Neural progenitor cell (in vitro differentiated cells): ENCODE measurements at regions not wholly inside any gene's neighbourhood (a gene's known extent, or its start where the extent isn't known, plus 50 kb on each side); places are given as distances from the start of the nearest gene placed in this dataset.

Experiments
- DNase-seq: peaks from one replicate; pipeline ENCODE4 v3.0.0-alpha.2; 2016; ENCODE audit warnings: low spot score
- H2AFZ ChIP-seq: fragments of 200-600 bp; sonication (generic); replicated peaks from 2 replicates; pipeline ENCODE4 v1.6.1; 2016; ENCODE audit warnings: antibody characterized with exemption
- H3F3A ChIP-seq: fragments of 200-600 bp; sonication (generic); 2 replicates; pipeline ENCODE4 v1.6.1; 2016; ENCODE audit warnings: antibody characterized with exemption, low read depth
- H3K27ac ChIP-seq: fragments of 200-600 bp; sonication (generic); 2 replicates; pipeline ENCODE4 v1.5.1; 2016; ENCODE audit warnings: mild to moderate bottlenecking
- H3K27me3 ChIP-seq: fragments of 200-600 bp; sonication (generic); 2 replicates; pipeline ENCODE4 v1.6.1; 2016; ENCODE audit warnings: mild to moderate bottlenecking, moderate library complexity
- H3K36me3 ChIP-seq: fragments of 200-600 bp; sonication (generic); 2 replicates; pipeline ENCODE4 v1.5.1; 2016
- H3K4me1 ChIP-seq: fragments of 200-600 bp; sonication (generic); 2 replicates; pipeline ENCODE4 v1.6.1; 2016; ENCODE audit warnings: mixed run types
- H3K4me2 ChIP-seq: fragments of 200-600 bp; sonication (generic); 2 replicates; pipeline ENCODE4 v1.6.1; 2016
- H3K4me3 ChIP-seq: fragments of 200-600 bp; sonication (generic); 2 replicates; pipeline ENCODE4 v1.5.1; 2016
- H3K79me2 ChIP-seq: fragments of 200-600 bp; sonication (generic); 2 replicates; pipeline ENCODE4 v1.6.1; 2016; ENCODE audit warnings: low read depth
- H3K9ac ChIP-seq: fragments of 200-600 bp; sonication (generic); 2 replicates; pipeline ENCODE4 v1.6.1; 2016
- H3K9me3 ChIP-seq: fragments of 200-600 bp; sonication (generic); 2 replicates; pipeline ENCODE4 v1.5.1; 2016; ENCODE audit warnings: low read depth
- H4K20me1 ChIP-seq: fragments of 200-600 bp; sonication (generic); 2 replicates; pipeline ENCODE4 v1.6.1; 2016; ENCODE audit warnings: low read depth
- H3K27ac Mint-ChIP-seq: 3 replicates; pipeline ENCODE4 v1.8.0; 2021; ENCODE audit warnings: mixed read lengths
- H3K27me3 Mint-ChIP-seq: 2 replicates; pipeline ENCODE4 v1.8.0; 2022; ENCODE audit warnings: low read depth, mild to moderate bottlenecking, inconsistent platforms, moderate library complexity, mixed read lengths; ENCODE audit not compliant: insufficient read depth
- H3K36me3 Mint-ChIP-seq: 3 replicates; pipeline ENCODE4 v1.8.0; 2021; ENCODE audit warnings: mixed read lengths
- H3K4me1 Mint-ChIP-seq: 3 replicates; pipeline ENCODE4 v1.8.0; 2021; ENCODE audit warnings: mixed read lengths
- H3K4me3 Mint-ChIP-seq: 3 replicates; pipeline ENCODE4 v1.8.0; 2021; ENCODE audit warnings: mild to moderate bottlenecking, moderate library complexity, mixed read lengths
- H3K9me3 Mint-ChIP-seq: 3 replicates; pipeline ENCODE4 v1.8.0; 2020; ENCODE audit warnings: mixed read lengths
- CTCF ChIP-seq: fragments of 200-600 bp; sonication (generic); IDR thresholded peaks from 2 replicates; pipeline ENCODE4 v1.5.1; 2017; ENCODE audit warnings: antibody characterized with exemption, mild to moderate bottlenecking
- EZH2 ChIP-seq: fragments of 200-600 bp; sonication (generic); IDR thresholded peaks from 2 replicates; pipeline ENCODE4 v1.6.1; 2017; ENCODE audit warnings: antibody characterized with exemption, mild to moderate bottlenecking, moderate library complexity
- EZH2phosphoT487 ChIP-seq: fragments of 200-600 bp; sonication (generic); IDR thresholded peaks from 2 replicates; pipeline ENCODE4 v1.6.1; 2017; ENCODE audit warnings: antibody characterized with exemption

GRCh38 chr3:102189956-102190723 is 244.7 kb upstream of the ZPLD1 start:
- no peak overlapping the region for H3K27ac ChIP-seq
- no peak for DNase-seq
- no peaks in the 10 kb centered on the region for H3F3A ChIP-seq
- no peaks in the 10 kb centered on the region for H3K27me3 Mint-ChIP-seq
- H3K4me3 Mint-ChIP-seq: no peak overlapping the region
- H3K27me3 ChIP-seq: no peaks in the 10 kb centered on the region
- H2AFZ ChIP-seq: no peak overlapping the region
- H3K9me3 Mint-ChIP-seq: no peaks in the 10 kb centered on the region
- H3K79me2 ChIP-seq: no peaks in the 10 kb centered on the region
- H3K36me3 ChIP-seq: no peaks in the 10 kb centered on the region
- no peaks in the 10 kb centered on the region for H3K4me1 ChIP-seq
- no peaks in the 10 kb centered on the region for H3K36me3 Mint-ChIP-seq
- H3K4me2 ChIP-seq: no peak overlapping the region
- no peaks in the 10 kb centered on the region for H4K20me1 ChIP-seq
- H3K4me3 ChIP-seq: no peak overlapping the region
- H3K4me1 Mint-ChIP-seq: no peaks in the 10 kb centered on the region
- no peaks in the 10 kb centered on the region for H3K9me3 ChIP-seq
- no peak overlapping the region for H3K9ac ChIP-seq
- no peak overlapping the region for H3K27ac Mint-ChIP-seq
- TF ChIP-seq EZH2phosphoT487: no peak
- TF ChIP-seq EZH2: no peak
- no peak for TF ChIP-seq CTCF

GRCh38 chr3:102192575-102192974 is 242.2 kb upstream of the ZPLD1 start:
- no peaks in the 10 kb centered on the region for H3K27me3 ChIP-seq
- Mint-ChIP-seq H3K4me3 (no peak overlapping the region), H3K4me1 (no peaks in the 10 kb centered on the region), H3K36me3 (no peaks in the 10 kb centered on the region), H3K27ac (no peak overlapping the region), H3K27me3 (no peaks in the 10 kb centered on the region), H3K9me3 (no peaks in the 10 kb centered on the region)
- no peaks in the 10 kb centered on the region for H3K36me3 ChIP-seq
- no peak for DNase-seq
- H4K20me1 ChIP-seq: no peaks in the 10 kb centered on the region
- H2AFZ ChIP-seq: no peak overlapping the region
- H3K4me2 ChIP-seq: no peak overlapping the region
- H3K4me3 ChIP-seq: no peak overlapping the region
- TF ChIP-seq CTCF: no peak
- no peak for TF ChIP-seq EZH2phosphoT487
- TF ChIP-seq EZH2: no peak
- no peak overlapping the region for H3K9ac ChIP-seq
- H3K4me1 ChIP-seq: no peaks in the 10 kb centered on the region
- H3K9me3 ChIP-seq: no peaks in the 10 kb centered on the region
- H3K27ac ChIP-seq: no peak overlapping the region
- H3K79me2 ChIP-seq: no peaks in the 10 kb centered on the region
- H3F3A ChIP-seq: no peaks in the 10 kb centered on the region

DNA sequence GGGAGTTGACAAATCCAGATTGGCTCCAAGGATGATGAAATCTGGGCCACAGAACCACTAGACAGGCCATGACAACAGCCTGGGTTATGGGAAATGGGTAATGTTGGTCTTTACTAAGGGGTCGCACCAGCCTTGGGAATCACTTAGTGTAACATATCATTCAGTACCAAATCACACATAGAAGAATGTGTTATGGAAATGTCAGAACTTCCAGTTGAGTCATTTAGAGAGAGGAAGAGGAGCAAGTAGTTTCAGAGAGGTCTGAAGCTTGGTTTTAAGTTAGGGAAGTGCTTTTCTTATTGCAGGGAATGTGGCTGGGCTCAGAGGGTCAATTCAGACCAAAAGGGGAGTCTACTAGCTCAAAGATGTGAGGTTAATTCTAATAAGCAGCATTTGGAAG is 241.6 kb upstream of the ZPLD1 start:
- H3K27me3 ChIP-seq: no peaks in the 10 kb centered on the region
- no peaks in the 10 kb centered on the region for H3K9me3 Mint-ChIP-seq
- H3K27ac ChIP-seq: no peak overlapping the region
- DNase-seq: no peak
- H3K9ac ChIP-seq: no peak overlapping the region
- H3K4me1 ChIP-seq: no peaks in the 10 kb centered on the region
- H3K36me3 ChIP-seq: no peaks in the 10 kb centered on the region
- H3K4me3 Mint-ChIP-seq: no peak overlapping the region
- no peaks in the 10 kb centered on the region for H3K36me3 Mint-ChIP-seq
- no peaks in the 10 kb centered on the region for H3K79me2 ChIP-seq
- no peaks in the 10 kb centered on the region for H4K20me1 ChIP-seq
- no peak overlapping the region for H3K4me3 ChIP-seq
- H3K4me1 Mint-ChIP-seq: no peaks in the 10 kb centered on the region
- no peaks in the 10 kb centered on the region for H3K27me3 Mint-ChIP-seq
- no peak overlapping the region for H3K27ac Mint-ChIP-seq
- H3K9me3 ChIP-seq: no peaks in the 10 kb centered on the region
- H2AFZ ChIP-seq: no peak overlapping the region
- no peaks in the 10 kb centered on the region for H3F3A ChIP-seq
- H3K4me2 ChIP-seq: no peak overlapping the region
- TF ChIP-seq CTCF: no peak
- TF ChIP-seq EZH2phosphoT487: no peak
- no peak for TF ChIP-seq EZH2
